GM23248 (cell line): ENCODE measurements at regions not wholly inside any gene's neighbourhood (a gene's known extent, or its start where the extent isn't known, plus 50 kb on each side); places are given as distances from the start of the nearest gene placed in this dataset.

Experiments
- DNase-seq: peaks from one replicate; pipeline ENCODE4 v3.0.0-alpha.2; 2015
- H2AFZ ChIP-seq: fragments of 200-600 bp; sonication (generic); 2 replicates; pipeline ENCODE4 v1.6.1; 2016; ENCODE audit warnings: antibody characterized with exemption
- H3F3A ChIP-seq: fragments of 200-600 bp; sonication (generic); 2 replicates; pipeline ENCODE4 v1.6.1; 2016; ENCODE audit warnings: mild to moderate bottlenecking, antibody characterized with exemption, mixed run types; ENCODE audit not compliant: insufficient read depth
- H3K27ac ChIP-seq: fragments of 200-600 bp; sonication (generic); 2 replicates; pipeline ENCODE4 v1.5.1; 2016; ENCODE audit warnings: mild to moderate bottlenecking
- H3K27me3 ChIP-seq: fragments of 200-600 bp; sonication (generic); replicated peaks from 2 replicates; pipeline ENCODE4 v1.6.1; 2016; ENCODE audit warnings: mild to moderate bottlenecking; ENCODE audit not compliant: insufficient read depth
- H3K36me3 ChIP-seq: fragments of 200-600 bp; sonication (generic); 2 replicates; pipeline ENCODE4 v1.6.1; 2016; ENCODE audit warnings: low read depth, mild to moderate bottlenecking
- H3K4me1 ChIP-seq: fragments of 200-600 bp; sonication (generic); 2 replicates; pipeline ENCODE4 v1.6.1; 2016; ENCODE audit warnings: mild to moderate bottlenecking; ENCODE audit not compliant: insufficient read depth
- H3K4me2 ChIP-seq: fragments of 200-600 bp; sonication (generic); one replicate; pipeline ENCODE4 v1.6.1; 2016; ENCODE audit warnings: mild to moderate bottlenecking; ENCODE audit not compliant: unreplicated experiment
- H3K4me3 ChIP-seq: fragments of 200-600 bp; sonication (generic); 2 replicates; pipeline ENCODE4 v1.5.1; 2016; ENCODE audit warnings: mild to moderate bottlenecking
- H3K79me2 ChIP-seq: fragments of 200-600 bp; sonication (generic); 2 replicates; pipeline ENCODE4 v1.6.1; 2016; ENCODE audit warnings: mild to moderate bottlenecking; ENCODE audit not compliant: insufficient read depth
- H3K9ac ChIP-seq: fragments of 200-600 bp; sonication (generic); 2 replicates; pipeline ENCODE4 v1.6.1; 2016; ENCODE audit warnings: mild to moderate bottlenecking
- H3K9me2 ChIP-seq: fragments of 200-600 bp; sonication (generic); 2 replicates; pipeline ENCODE4 v1.6.1; 2016; ENCODE audit warnings: mixed run types, mild to moderate bottlenecking, moderate library complexity; ENCODE audit not compliant: insufficient read depth
- H3K9me3 ChIP-seq: fragments of 200-600 bp; sonication (generic); one replicate; pipeline ENCODE4 v1.6.1; 2017; ENCODE audit warnings: low read depth
- H4K20me1 ChIP-seq: fragments of 200-600 bp; sonication (generic); 2 replicates; pipeline ENCODE4 v1.6.0; 2016; ENCODE audit not compliant: insufficient read depth
- EZH2 ChIP-seq: fragments of 200-600 bp; sonication (generic); IDR thresholded peaks from 2 replicates; pipeline ENCODE4 v1.6.1; 2018; ENCODE audit warnings: antibody characterized with exemption, mild to moderate bottlenecking; ENCODE audit not compliant: insufficient read depth, poor library complexity, severe bottlenecking
- EZH2phosphoT487 ChIP-seq: fragments of 200-600 bp; sonication (generic); IDR thresholded peaks from 2 replicates; pipeline ENCODE4 v1.6.1; 2018; ENCODE audit warnings: antibody characterized with exemption, moderate library complexity, mild to moderate bottlenecking, low read depth; ENCODE audit not compliant: insufficient read depth
- WGBS, 2 experiments: methylation state at CpG; one replicate each; pipeline ENCODE4 v1.1.6; 2015 to 2017; ENCODE audit warnings: low lambda C conversion rate in 2 of 2, low coverage in 1 of 2; ENCODE audit errors: missing lambda C conversion rate in 2 of 2; 5-methylcytosine and 5-hydroxymethylcytosine counted together
- in situ Hi-C: fragments of 300-500 bp; cut with MboI; formaldehyde crosslinking; loops from 2 replicates; pipeline ENCODE4 v1.15.0; 2020

DNA sequence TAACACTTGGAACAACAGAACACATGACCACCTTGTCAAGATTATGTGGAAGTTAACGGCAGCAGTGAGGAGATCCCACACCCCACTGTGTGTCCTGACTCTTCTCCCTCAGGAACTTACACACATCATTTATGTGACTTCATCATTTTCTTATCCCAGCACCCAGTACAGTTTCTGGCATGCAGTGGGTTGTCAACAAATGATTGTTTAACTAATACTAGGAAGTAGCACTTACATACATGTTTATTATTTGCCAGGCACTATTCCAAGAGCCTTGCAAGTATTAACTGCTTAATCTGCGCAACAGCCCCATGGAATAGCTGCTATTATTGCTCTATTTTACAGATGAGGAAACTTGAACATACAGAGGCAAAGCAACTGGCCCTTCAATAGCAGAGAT is 391.5 kb downstream of the TXNL1 start:
- Histone ChIP-seq H2AFZ (no peak overlapping the region), H4K20me1 (no peaks in the 10 kb centered on the region), H3K9me2 (no peaks in the 10 kb centered on the region), H3K4me2 (no peak overlapping the region), H3K79me2 (no peaks in the 10 kb centered on the region), H3K36me3 (no peaks in the 10 kb centered on the region), H3F3A (0 out of 2 replicates have a peak, but pooled peaks cover 12% of the 10 kb centered on the region), H3K4me3 (no peak overlapping the region), H3K27me3 (no peaks in the 10 kb centered on the region), H3K9me3 (no peaks in the 10 kb centered on the region), H3K27ac (no peak overlapping the region), H3K4me1 (peaks cover 13% of the 10 kb centered on the region), H3K9ac (no peak overlapping the region)
- 80 to 88% methylated on average over 2 of the region's 2 CpGs for WGBS, 2 experiments
- TF ChIP-seq EZH2phosphoT487 = no peak
- no peak for TF ChIP-seq EZH2
- in situ Hi-C loops = no loop called here
- no peak for DNase-seq

DNA sequence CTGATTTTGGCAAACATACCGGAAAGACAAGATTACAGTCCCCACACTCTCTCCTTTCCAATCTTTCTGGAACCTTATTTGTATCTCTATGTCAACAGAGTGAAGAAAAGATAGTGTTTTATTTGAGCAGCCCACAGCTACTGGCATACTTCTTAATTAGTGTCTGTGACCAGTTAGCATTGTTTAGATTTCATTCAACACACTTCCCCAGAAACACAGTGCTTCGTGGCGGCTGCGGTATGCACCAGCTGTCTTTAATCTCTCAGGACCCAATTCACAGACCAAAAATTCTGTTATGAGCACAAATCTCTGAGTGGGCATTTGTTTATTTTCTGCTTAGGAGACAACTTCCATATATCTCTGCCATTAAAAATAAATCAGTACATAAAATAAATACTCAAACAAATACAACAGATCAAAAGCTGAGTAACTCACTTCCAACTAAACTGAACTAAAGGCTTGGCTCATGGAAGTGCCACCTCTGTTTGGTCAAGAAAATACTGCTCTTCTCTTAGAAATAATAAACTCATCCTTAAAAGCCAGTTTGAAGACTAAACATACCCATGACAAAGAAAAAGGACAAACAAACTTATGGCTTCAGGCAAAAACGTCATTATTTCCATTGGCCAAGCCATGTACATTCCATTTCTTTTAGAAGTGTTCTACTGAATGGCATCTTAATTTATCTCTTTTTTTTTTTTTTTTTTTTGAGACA is 392.4 kb downstream of the TXNL1 start:
- Histone ChIP-seq H3F3A (0 out of 2 replicates have a peak, but pooled peaks cover 12% of the 10 kb centered on the region), H2AFZ (peak overlapping the region; percentile 19; the same call in 1 of the 2 replicates), H3K9ac (peak overlapping the region; percentile 20; the same call in 1 of the 2 replicates), H3K27me3 (no peaks in the 10 kb centered on the region), H3K27ac (peak overlapping the region; percentile 46), H3K4me2 (peak overlapping the region; percentile 46), H3K79me2 (no peaks in the 10 kb centered on the region), H3K9me2 (no peaks in the 10 kb centered on the region), H3K4me1 (peaks cover 13% of the 10 kb centered on the region), H3K4me3 (peak overlapping the region; percentile 11), H4K20me1 (no peaks in the 10 kb centered on the region), H3K36me3 (no peaks in the 10 kb centered on the region), H3K9me3 (no peaks in the 10 kb centered on the region)
- TF ChIP-seq EZH2 (no peak), EZH2phosphoT487 (no peak)
- in situ Hi-C loops = no loop called here
- WGBS, 2 experiments = 4 to 5% methylated on average over 5 of the region's 5 CpGs
- peak; percentile 68 for DNase-seq

DNA sequence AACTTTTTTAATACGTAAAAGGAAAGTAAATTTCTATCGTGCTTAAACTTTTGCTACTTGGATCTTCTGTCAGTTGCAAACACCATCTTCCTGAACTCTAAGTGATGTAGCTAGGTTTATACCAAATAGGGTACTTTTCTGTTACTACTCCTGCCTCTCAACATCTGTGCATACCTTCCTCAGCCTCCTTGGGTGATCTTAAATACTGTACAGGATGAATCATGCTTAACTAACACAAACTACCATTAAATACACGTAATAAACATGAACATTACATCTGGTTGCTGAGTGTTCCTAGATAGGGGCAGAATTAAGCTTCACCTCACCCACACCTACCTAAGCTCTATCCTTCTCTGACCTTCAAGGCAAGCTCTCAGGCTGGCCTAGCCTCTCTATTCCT is 398.0 kb downstream of the TXNL1 start:
- H3F3A ChIP-seq = 0 out of 2 replicates have a peak, but pooled peaks cover under 1% of the 10 kb centered on the region
- peak; percentile 28 for DNase-seq
- in situ Hi-C loops = no loop called here
- H3K27ac ChIP-seq = no peak overlapping the region
- H4K20me1 ChIP-seq = no peaks in the 10 kb centered on the region
- no peaks in the 10 kb centered on the region for H3K9me3 ChIP-seq
- no peaks in the 10 kb centered on the region for H3K27me3 ChIP-seq
- no peak overlapping the region for H3K4me3 ChIP-seq
- no peak overlapping the region for H3K4me2 ChIP-seq
- no peaks in the 10 kb centered on the region for H3K36me3 ChIP-seq
- H3K4me1 ChIP-seq = no peaks in the 10 kb centered on the region
- no peak overlapping the region for H2AFZ ChIP-seq
- no peak overlapping the region for H3K9ac ChIP-seq
- 85 to 86% methylated on average over 3 of the region's 3 CpGs for WGBS, 2 experiments
- H3K79me2 ChIP-seq = no peaks in the 10 kb centered on the region
- TF ChIP-seq EZH2phosphoT487 = no peak
- H3K9me2 ChIP-seq = no peaks in the 10 kb centered on the region

DNA sequence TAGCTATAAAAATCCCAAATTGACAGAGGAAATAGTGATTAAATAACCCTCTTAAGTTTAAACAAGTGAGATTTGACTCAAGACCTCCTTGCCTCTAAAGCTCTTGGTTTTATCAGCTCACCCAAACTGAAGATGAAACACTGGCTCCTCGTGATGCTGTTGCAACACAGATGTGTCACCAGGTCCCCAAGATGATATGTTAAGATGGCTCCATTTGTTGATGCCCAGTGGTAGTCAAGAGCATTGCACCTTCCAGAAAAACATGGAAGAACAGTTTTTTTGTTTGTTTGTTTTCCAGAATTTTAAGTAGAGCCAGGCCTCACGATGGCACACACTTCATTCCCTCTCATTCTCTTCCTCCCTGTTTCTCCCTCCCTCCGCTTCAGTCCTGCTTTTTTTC is 399.8 kb downstream of the TXNL1 start:
- H3F3A ChIP-seq = no peaks in the 10 kb centered on the region
- WGBS, 2 experiments = 61 to 65% methylated on average over 3 of the region's 3 CpGs
- H3K9me2 ChIP-seq = no peaks in the 10 kb centered on the region
- H3K9ac ChIP-seq = no peak overlapping the region
- in situ Hi-C loops = no loop called here
- no peaks in the 10 kb centered on the region for H3K9me3 ChIP-seq
- H3K79me2 ChIP-seq = no peaks in the 10 kb centered on the region
- no peak overlapping the region for H3K27ac ChIP-seq
- TF ChIP-seq EZH2 = no peak
- TF ChIP-seq EZH2phosphoT487 = no peak
- H3K36me3 ChIP-seq = no peaks in the 10 kb centered on the region
- H2AFZ ChIP-seq = no peak overlapping the region
- DNase-seq = peak; percentile 43
- no peaks in the 10 kb centered on the region for H4K20me1 ChIP-seq
- H3K4me1 ChIP-seq = peaks cover 8% of the 10 kb centered on the region
- no peak overlapping the region for H3K4me2 ChIP-seq
- H3K4me3 ChIP-seq = no peak overlapping the region
- no peaks in the 10 kb centered on the region for H3K27me3 ChIP-seq
